K562 (cell line): ENCODE measurements at regions not wholly inside any gene's neighbourhood (a gene's known extent, or its start where the extent isn't known, plus 50 kb on each side); places are given as distances from the start of the nearest gene placed in this dataset.

ENCODE experiments used
- ATAC-seq: fragments of 200-7000 bp; cut with Tn5 transposase; 3 replicates; pipeline ENCODE4 v1.9.1; 2020; ENCODE audit warnings: moderate library complexity
- BruUV-seq: library from RNA; stranded (reverse); fragments of 400-500 nt; replicated peaks from 2 replicates; lab custom pipeline; 2021; lab: Mats Ljungman, UMichigan
- CTCF ChIA-PET: fragments of 300-600 bp; formaldehyde crosslinking; extraction: SDS; loops from one replicate; lab custom pipeline; 2021; ENCODE audit warnings: low intra/inter-chr PET ratio; lab: Yijun Ruan, JAX
- POLR2A ChIA-PET: fragments of 300-600, 350-650 bp; sonication (Branson Sonifier 250); formaldehyde crosslinking; extraction: SDS; loops from one replicate; lab custom pipeline; 2021; ENCODE audit warnings: antibody characterized with exemption, inconsistent platforms; lab: Yijun Ruan, JAX
- DNase-seq, 4 experiments: peaks; one replicate each; pipeline versions ENCODE4 v3.0.0 to v3.0.0-alpha.2; 2011 to 2018; ENCODE audit warnings: low spot score in 3 of 4, mixed read lengths in 3 of 4; ENCODE audit errors: extremely low read depth in 1 of 4
- FAIRE-seq: peaks from 2 replicates; lab custom pipeline; 2011; peaks lifted over from hg19 to GRCh38; lab: Jason Lieb, UNC
- H2AFZ ChIP-seq: 2 replicates; pipeline ENCODE4 v1.6.0; 2011; ENCODE audit warnings: low read depth, low read length, control low read depth, inconsistent platforms
- H3K27ac ChIP-seq: fragments of 200-600 bp; 3 replicates; pipeline ENCODE4 v1.8.0; 2011; ENCODE audit warnings: low read depth, mild to moderate bottlenecking, control low read depth, inconsistent platforms, low read length, moderate library complexity, mixed read lengths; ENCODE audit errors: extremely low read depth
- H3K27me3 ChIP-seq, 2 experiments: fragments of 300-600 bp in 1 of 2; 2 replicates in 1 of 2; 3 replicates in 1 of 2; pipeline versions ENCODE4 v1.6.0 to v1.8.0; 2011; ENCODE audit warnings: inconsistent platforms in 2 of 2, low read length in 2 of 2, mild to moderate bottlenecking in 1 of 2, mixed read lengths in 1 of 2, moderate library complexity in 1 of 2; ENCODE audit not compliant: control insufficient read depth in 2 of 2, insufficient read depth in 2 of 2
- H3K36me3 ChIP-seq: fragments of 300-600 bp; 3 replicates; pipeline ENCODE4 v1.8.0; 2011; ENCODE audit warnings: mild to moderate bottlenecking, low read length, inconsistent platforms; ENCODE audit not compliant: control insufficient read depth, insufficient read depth
- H3K4me1 ChIP-seq, 2 experiments: fragments of 200-600 bp in 1 of 2; replicated peaks in 1 of 2; 2 replicates in 1 of 2; 3 replicates in 1 of 2; pipeline versions ENCODE4 v1.5.1 to v1.8.0; 2011; ENCODE audit warnings: inconsistent platforms in 2 of 2, low read length in 2 of 2, mild to moderate bottlenecking in 1 of 2, mixed read lengths in 1 of 2, moderate library complexity in 1 of 2; ENCODE audit not compliant: control insufficient read depth in 2 of 2, insufficient read depth in 2 of 2
- H3K4me2 ChIP-seq: 2 replicates; pipeline ENCODE4 v1.6.1; 2011; ENCODE audit warnings: low read length, control low read depth, inconsistent platforms, mixed read lengths; ENCODE audit not compliant: insufficient read depth
- H3K4me3 ChIP-seq: fragments of 200-600 bp; sonication (generic), shearing (Covaris generic); 2 replicates; pipeline ENCODE4 v1.5.1; 2016; ENCODE audit warnings: control low read depth, inconsistent platforms
- H3K79me2 ChIP-seq: fragments of 200-600 bp; 3 replicates; pipeline ENCODE4 v1.8.0; 2011; ENCODE audit warnings: low read length, inconsistent platforms; ENCODE audit not compliant: control insufficient read depth, insufficient read depth
- H3K9ac ChIP-seq, 2 experiments: 2 replicates each; pipeline versions ENCODE4 v1.6.0 to v1.6.1; 2011; ENCODE audit warnings: low read depth in 2 of 2, low read length in 2 of 2, control low read depth in 1 of 2, inconsistent platforms in 1 of 2, mild to moderate bottlenecking in 1 of 2, mixed read lengths in 1 of 2; ENCODE audit not compliant: insufficient read depth in 1 of 2
- H3K9me1 ChIP-seq: one replicate; pipeline ENCODE4 v1.6.0; 2011; ENCODE audit warnings: inconsistent platforms, mild to moderate bottlenecking, low read length, moderate library complexity; ENCODE audit not compliant: control insufficient read depth, insufficient read depth
- H3K9me3 ChIP-seq: replicated peaks from 2 replicates; pipeline ENCODE4 v1.5.1; 2011; ENCODE audit warnings: low read depth, low read length, inconsistent platforms; ENCODE audit not compliant: control insufficient read depth, insufficient read depth
- H4K20me1 ChIP-seq: replicated peaks from 2 replicates; pipeline ENCODE4 v1.6.1; 2011; ENCODE audit warnings: low read length, inconsistent platforms, mixed read lengths; ENCODE audit not compliant: control insufficient read depth, insufficient read depth
- CTCF ChIP-seq, 3 experiments: IDR thresholded peaks in 2 of 3; conservative IDR thresholded peaks in 1 of 3; 2 replicates each; pipeline ENCODE4 v1.5.1; 2011 to 2012; ENCODE audit warnings: low read length in 3 of 3, mild to moderate bottlenecking in 3 of 3, control low read depth in 2 of 3, improper control_type of control experiment in 1 of 3, inconsistent platforms in 1 of 3, low read depth in 1 of 3, mixed read lengths in 1 of 3, moderate library complexity in 1 of 3; ENCODE audit not compliant: insufficient read depth in 2 of 3
- CUX1 ChIP-seq: fragments of 200-800 bp; sonication (Bioruptor generic); IDR thresholded peaks from 2 replicates; pipeline ENCODE4 v1.6.1; 2016; ENCODE audit warnings: missing genetic modification characterization, missing compliant biosample characterization
- HCFC1 ChIP-seq: IDR thresholded peaks from 2 replicates; pipeline ENCODE4 v1.6.1; 2012; ENCODE audit warnings: low read depth, low read length, improper control_type of control experiment
- HMGXB4 ChIP-seq: sonication (generic); formaldehyde crosslinking; IDR thresholded peaks from 2 replicates; pipeline ENCODE4 v1.8.1; 2023; ENCODE audit warnings: mild to moderate bottlenecking, missing genetic modification reagents
- MAZ ChIP-seq, 2 experiments: fragments of 450-650 bp in 1 of 2; sonication (generic) in 1 of 2; formaldehyde crosslinking; IDR thresholded peaks in 1 of 2; conservative IDR thresholded peaks in 1 of 2; 2 replicates each; pipeline versions ENCODE4 v1.4.0 to v1.5.0; 2020; ENCODE audit warnings: mild to moderate bottlenecking in 1 of 2, missing genetic modification reagents in 1 of 2
- NEUROD1 ChIP-seq: fragments of 150-350 bp; IDR thresholded peaks from 2 replicates; pipeline ENCODE4 v1.6.1; 2014; ENCODE audit warnings: borderline replicate concordance, low read length, low read depth; ENCODE audit not compliant: partially characterized antibody
- PHB ChIP-seq: fragments of 250-450 bp; sonication (Bioruptor Pico); IDR thresholded peaks from 2 replicates; pipeline ENCODE4 v1.5.0; 2021
- POLR2AphosphoS5 ChIP-seq: IDR thresholded peaks from 2 replicates; pipeline ENCODE4 v1.6.1; 2011; ENCODE audit warnings: mild to moderate bottlenecking, low read depth, low read length, moderate library complexity; ENCODE audit not compliant: control insufficient read depth, insufficient read depth
- SMAD1 ChIP-seq: fragments of 150-350 bp; IDR thresholded peaks from 2 replicates; pipeline ENCODE4 v1.6.1; 2014; ENCODE audit warnings: low read length, low read depth; ENCODE audit not compliant: partially characterized antibody
- ZNF354B ChIP-seq: fragments of 250-450 bp; sonication (Bioruptor Pico); IDR thresholded peaks from 2 replicates; pipeline ENCODE4 v1.4.0; 2020
- WGBS: fragments of 100-300 bp; shearing (Covaris generic); methylation state at CpG from one replicate; pipeline ENCODE4 v1.1.6; 2016; ENCODE audit warnings: low coverage, mixed read lengths; ENCODE audit not compliant: insufficient coverage; ENCODE audit errors: missing lambda C conversion rate; 5-methylcytosine and 5-hydroxymethylcytosine counted together
- in situ Hi-C: fragments of 300-500 bp; cut with MboI; formaldehyde crosslinking; loops from 4 replicates; pipeline ENCODE4 v1.15.0; 2018; ENCODE audit warnings: inconsistent platforms, mixed read lengths
- intact Hi-C: fragments of 100-400 bp; cut with micrococcal nuclease; formaldehyde crosslinking; loops from 2 replicates; pipeline ENCODE4 v1.14.2; 2022

DNA sequence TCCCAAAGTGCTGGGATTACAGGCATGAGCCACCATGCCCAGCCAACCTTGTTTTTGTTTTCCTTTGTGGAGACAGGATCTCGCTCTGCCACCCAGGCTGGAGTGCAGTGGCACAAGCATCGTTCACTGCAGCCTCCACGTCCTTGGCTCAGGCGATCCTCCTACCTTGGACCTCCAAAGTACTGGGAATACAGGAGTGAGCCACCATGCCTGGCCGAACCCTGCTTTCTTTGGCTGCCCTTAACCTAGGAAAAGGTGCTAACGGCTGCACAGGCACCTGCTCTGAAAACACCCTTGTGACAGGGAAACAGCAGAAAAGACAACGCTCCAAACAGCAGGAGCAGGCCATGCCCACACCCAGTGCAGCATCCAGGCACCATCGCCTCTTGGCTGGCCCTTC lies 71.9 kb downstream of the OAT start:
- no peaks in the 10 kb centered on the region; a peak in 1 of 5 replicates for H3K4me1 ChIP-seq
- no peaks in the 10 kb centered on the region for H4K20me1 ChIP-seq
- in situ Hi-C loops (no loop called here), intact Hi-C loops (no loop called here)
- peaks cover 0 to 58% of the 10 kb centered on the region in 2 experiments; a peak in 4 of 5 replicates for H3K27me3 ChIP-seq
- no peak overlapping the region for H3K9ac ChIP-seq
- POLR2A ChIA-PET, result no interaction called here
- TF ChIP-seq NEUROD1 (no peak), SMAD1 (no peak), CTCF (IDR thresholded peaks at IDR 0.05 in 2 of 3, conservative IDR thresholded peaks at IDR 0.05 in 1 of 3; ENCODE audit: insufficient read depth in 2 of 3, low read depth in 1 of 3, low read length in 3 of 3) (no peak), POLR2AphosphoS5 (no peak), CUX1 (CRISPR knock-in tag) (no peak), HMGXB4 (CRISPR knock-in tag) (no peak), PHB (no peak), ZNF354B (CRISPR knock-in tag) (no peak), MAZ (CRISPR knock-in tag; conservative IDR thresholded peaks at IDR 0.05 in 1 of 2, IDR thresholded peaks at IDR 0.05 in 1 of 2) (no peak), HCFC1 (no peak)
- FAIRE-seq, result no peak
- H3K79me2 ChIP-seq, result no peaks in the 10 kb centered on the region
- H3K4me3 ChIP-seq, result no peak overlapping the region
- WGBS, result 3% methylated on average over 8 of the region's 8 CpGs
- ATAC-seq, result no peak
- no peak overlapping the region for H3K4me2 ChIP-seq
- H3K36me3 ChIP-seq, result no peaks in the 10 kb centered on the region
- no peak overlapping the region for H2AFZ ChIP-seq
- H3K27ac ChIP-seq, result no peak overlapping the region
- H3K9me1 ChIP-seq, result no peaks in the 10 kb centered on the region
- CTCF ChIA-PET, result no interaction called here
- DNase-seq, result no peak
- BruUV-seq, result no TSS peak
- no peaks in the 10 kb centered on the region for H3K9me3 ChIP-seq
